Iris pigment epithelial cell (primary cell): ENCODE measurements at regions not wholly inside any gene's neighbourhood (a gene's known extent, or its start where the extent isn't known, plus 50 kb on each side); places are given as distances from the start of the nearest gene placed in this dataset.

Experiments
- DNase-seq: peaks from one replicate; pipeline ENCODE4 v3.0.0-alpha.2; 2011; ENCODE audit warnings: low read depth

- DNase-seq, result peak; percentile 25
Observed at GRCh38 chr1:233518344-233518743, 95.6 kb upstream of the KCNK1 start.

GRCh38 chr1:233520261-233521191, 93.4 kb upstream of the KCNK1 start:
- DNase-seq, result peak; percentile 26

GRCh38 chr1:233523047-233523446, 90.9 kb upstream of the KCNK1 start:
- DNase-seq, result no peak

- DNase-seq, result no peak
Observed at GRCh38 chr1:233527818-233528217, 86.1 kb upstream of the KCNK1 start.

GRCh38 chr1:233530665-233531386, 83.1 kb upstream of the KCNK1 start:
- DNase-seq, result no peak

GRCh38 chr1:233540816-233541215, 73.1 kb upstream of the KCNK1 start:
- no peak for DNase-seq

- DNase-seq, result peak; percentile 93
Observed at GRCh38 chr1:233543338-233544255, 70.3 kb upstream of the KCNK1 start.

- DNase-seq, result no peak
Observed at GRCh38 chr1:233544304-233544703, 69.6 kb upstream of the KCNK1 start.

GRCh38 chr1:233547726-233548125, 66.2 kb upstream of the KCNK1 start:
- no peak for DNase-seq

- DNase-seq, result no peak
Observed at GRCh38 chr1:233549404-233549803, 64.5 kb upstream of the KCNK1 start.

- DNase-seq, result no peak
Observed at GRCh38 chr1:233549917-233550316, 64.0 kb upstream of the KCNK1 start.

- no peak for DNase-seq
Observed at GRCh38 chr1:233554037-233554436, 59.9 kb upstream of the KCNK1 start.

- no peak for DNase-seq
Observed at GRCh38 chr1:233561708-233562426, 52.0 kb upstream of the KCNK1 start.
